T-helper 17 cell (primary cell): ENCODE measurements at regions not wholly inside any gene's neighbourhood (a gene's known extent, or its start where the extent isn't known, plus 50 kb on each side); places are given as distances from the start of the nearest gene placed in this dataset.

Experiments
- ATAC-seq: fragments of 150-1000 bp; cut with Tn5 transposase; 2 replicates; pipeline ENCODE4 v1.10.0; 2021; ENCODE audit warnings: mild to moderate bottlenecking, moderate library complexity
- DNase-seq, 3 donors: peaks; one replicate each; pipeline versions ENCODE4 v3.0.0 to v3.0.0-alpha.2; 2020 to 2021
- H3K9me3 ChIP-seq: one replicate; pipeline ENCODE4 v1.7.0; 2013; ENCODE audit warnings: low read length, mild to moderate bottlenecking; ENCODE audit not compliant: control insufficient read depth, poor library complexity, severe bottlenecking
- H3K27ac Mint-ChIP-seq: one replicate; pipeline ENCODE4 v1.8.0; 2022; ENCODE audit warnings: mild to moderate bottlenecking, moderate library complexity, mixed read lengths
- H3K27me3 Mint-ChIP-seq: one replicate; pipeline ENCODE4 v1.8.0; 2022; ENCODE audit warnings: mixed read lengths
- H3K36me3 Mint-ChIP-seq: one replicate; pipeline ENCODE4 v1.8.0; 2022; ENCODE audit warnings: low read depth, mixed read lengths
- H3K4me1 Mint-ChIP-seq: one replicate; pipeline ENCODE4 v1.8.0; 2022; ENCODE audit warnings: mild to moderate bottlenecking, mixed read lengths
- H3K4me3 Mint-ChIP-seq: one replicate; pipeline ENCODE4 v1.8.0; 2022; ENCODE audit warnings: mild to moderate bottlenecking, moderate library complexity, mixed read lengths

- Mint-ChIP-seq H3K4me3 (no peak overlapping the region), H3K27me3 (no peaks in the 10 kb centered on the region), H3K4me1 (no peaks in the 10 kb centered on the region), H3K36me3 (no peaks in the 10 kb centered on the region), H3K27ac (no peak overlapping the region)
- DNase-seq = no peak
- no peak for ATAC-seq
- no peaks in the 10 kb centered on the region for H3K9me3 ChIP-seq
These were observed 530.4 kb upstream of the BTBD3 start for GRCh38 chr20:11387189-11387754.

- DNase-seq (no peak), ATAC-seq (no peak)
- H3K9me3 ChIP-seq = no peaks in the 10 kb centered on the region
- H3K27ac Mint-ChIP-seq = no peak overlapping the region
- no peak overlapping the region for H3K4me3 Mint-ChIP-seq
- no peaks in the 10 kb centered on the region for H3K4me1 Mint-ChIP-seq
- no peaks in the 10 kb centered on the region for H3K36me3 Mint-ChIP-seq
- H3K27me3 Mint-ChIP-seq = no peaks in the 10 kb centered on the region
These were observed 528.5 kb upstream of the BTBD3 start for GRCh38 chr20:11389186-11389585.

GRCh38 chr20:11391591-11391990 lies 526.1 kb upstream of the BTBD3 start:
- no peak overlapping the region for H3K27ac Mint-ChIP-seq
- ATAC-seq (no peak), DNase-seq (no peak)
- no peaks in the 10 kb centered on the region for H3K9me3 ChIP-seq
- H3K36me3 Mint-ChIP-seq = no peaks in the 10 kb centered on the region
- H3K4me1 Mint-ChIP-seq = no peaks in the 10 kb centered on the region
- no peak overlapping the region for H3K4me3 Mint-ChIP-seq
- H3K27me3 Mint-ChIP-seq = no peaks in the 10 kb centered on the region

GRCh38 chr20:11394145-11394833 lies 523.4 kb upstream of the BTBD3 start:
- no peak for DNase-seq
- Mint-ChIP-seq H3K27ac (no peak overlapping the region), H3K4me1 (no peaks in the 10 kb centered on the region), H3K36me3 (no peaks in the 10 kb centered on the region), H3K4me3 (no peak overlapping the region), H3K27me3 (no peaks in the 10 kb centered on the region)
- no peaks in the 10 kb centered on the region for H3K9me3 ChIP-seq
- ATAC-seq = no peak

GRCh38 chr20:11395581-11395980 lies 522.1 kb upstream of the BTBD3 start:
- Mint-ChIP-seq H3K36me3 (no peaks in the 10 kb centered on the region), H3K27ac (no peak overlapping the region), H3K4me3 (no peak overlapping the region), H3K4me1 (no peaks in the 10 kb centered on the region), H3K27me3 (no peaks in the 10 kb centered on the region)
- H3K9me3 ChIP-seq = no peaks in the 10 kb centered on the region
- ATAC-seq = no peak
- DNase-seq = no peak

- Mint-ChIP-seq H3K36me3 (no peaks in the 10 kb centered on the region), H3K4me1 (no peaks in the 10 kb centered on the region), H3K27me3 (no peaks in the 10 kb centered on the region), H3K4me3 (no peak overlapping the region), H3K27ac (no peak overlapping the region)
- DNase-seq = no peak
- H3K9me3 ChIP-seq = no peaks in the 10 kb centered on the region
- ATAC-seq = no peak
These were observed 515.7 kb upstream of the BTBD3 start for GRCh38 chr20:11401988-11402387.

- Mint-ChIP-seq H3K27ac (no peak overlapping the region), H3K4me3 (no peak overlapping the region), H3K4me1 (no peaks in the 10 kb centered on the region), H3K27me3 (no peaks in the 10 kb centered on the region), H3K36me3 (no peaks in the 10 kb centered on the region)
- H3K9me3 ChIP-seq = no peaks in the 10 kb centered on the region
- ATAC-seq (no peak), DNase-seq (no peak)
These were observed 514.0 kb upstream of the BTBD3 start for GRCh38 chr20:11403711-11404110.

- no peak for DNase-seq
- H3K9me3 ChIP-seq = no peaks in the 10 kb centered on the region
- no peaks in the 10 kb centered on the region for H3K36me3 Mint-ChIP-seq
- H3K4me3 Mint-ChIP-seq = no peak overlapping the region
- H3K4me1 Mint-ChIP-seq = no peaks in the 10 kb centered on the region
- H3K27me3 Mint-ChIP-seq = no peaks in the 10 kb centered on the region
- no peak for ATAC-seq
- no peak overlapping the region for H3K27ac Mint-ChIP-seq
These were observed 510.8 kb upstream of the BTBD3 start for GRCh38 chr20:11406877-11407276.

GRCh38 chr20:11409561-11409960 lies 508.1 kb upstream of the BTBD3 start:
- no peak overlapping the region for H3K27ac Mint-ChIP-seq
- no peak overlapping the region for H3K4me3 Mint-ChIP-seq
- no peaks in the 10 kb centered on the region for H3K4me1 Mint-ChIP-seq
- H3K27me3 Mint-ChIP-seq = no peaks in the 10 kb centered on the region
- H3K36me3 Mint-ChIP-seq = no peaks in the 10 kb centered on the region
- H3K9me3 ChIP-seq = no peaks in the 10 kb centered on the region
- no peak for DNase-seq
- ATAC-seq = no peak

GRCh38 chr20:11411765-11412164 lies 505.9 kb upstream of the BTBD3 start:
- Mint-ChIP-seq H3K4me3 (no peak overlapping the region), H3K4me1 (no peaks in the 10 kb centered on the region), H3K27ac (no peak overlapping the region), H3K27me3 (no peaks in the 10 kb centered on the region), H3K36me3 (no peaks in the 10 kb centered on the region)
- ATAC-seq (no peak), DNase-seq (no peak)
- H3K9me3 ChIP-seq = no peaks in the 10 kb centered on the region

- no peak overlapping the region for H3K27ac Mint-ChIP-seq
- H3K4me1 Mint-ChIP-seq = no peaks in the 10 kb centered on the region
- no peaks in the 10 kb centered on the region for H3K9me3 ChIP-seq
- H3K36me3 Mint-ChIP-seq = no peaks in the 10 kb centered on the region
- no peaks in the 10 kb centered on the region for H3K27me3 Mint-ChIP-seq
- ATAC-seq (no peak), DNase-seq (no peak)
- H3K4me3 Mint-ChIP-seq = no peak overlapping the region
These were observed 490.7 kb upstream of the BTBD3 start for GRCh38 chr20:11426948-11427347.

- H3K27me3 Mint-ChIP-seq = no peaks in the 10 kb centered on the region
These were observed 488.5 kb upstream of the BTBD3 start for GRCh38 chr20:11429168-11429567.

GRCh38 chr20:11429889-11430519 lies 487.7 kb upstream of the BTBD3 start:
- Mint-ChIP-seq H3K27me3 (no peaks in the 10 kb centered on the region), H3K4me1 (no peaks in the 10 kb centered on the region), H3K4me3 (no peak overlapping the region), H3K27ac (no peak overlapping the region), H3K36me3 (no peaks in the 10 kb centered on the region)
- ATAC-seq = no peak
- DNase-seq = no peak
- H3K9me3 ChIP-seq = no peaks in the 10 kb centered on the region

More at GRCh38 chr20:11429168-11429567, 488.5 kb upstream of the BTBD3 start:
- ATAC-seq (no peak), DNase-seq (no peak)
- H3K9me3 ChIP-seq = no peaks in the 10 kb centered on the region
- H3K4me1 Mint-ChIP-seq = no peaks in the 10 kb centered on the region
- H3K36me3 Mint-ChIP-seq = no peaks in the 10 kb centered on the region
- no peak overlapping the region for H3K27ac Mint-ChIP-seq
- no peak overlapping the region for H3K4me3 Mint-ChIP-seq

GRCh38 chr20:11430652-11431051 lies 487.0 kb upstream of the BTBD3 start:
- ATAC-seq = no peak
- H3K4me1 Mint-ChIP-seq = no peaks in the 10 kb centered on the region
- H3K27ac Mint-ChIP-seq = no peak overlapping the region
- DNase-seq = no peak
- no peak overlapping the region for H3K4me3 Mint-ChIP-seq
- no peaks in the 10 kb centered on the region for H3K9me3 ChIP-seq
- H3K36me3 Mint-ChIP-seq = no peaks in the 10 kb centered on the region
- no peaks in the 10 kb centered on the region for H3K27me3 Mint-ChIP-seq
